ENCODE measurements at regions not wholly inside any gene's neighbourhood (a gene's known extent, or its start where the extent isn't known, plus 50 kb on each side); places are given as distances from the start of the nearest gene placed in this dataset.

DNA sequence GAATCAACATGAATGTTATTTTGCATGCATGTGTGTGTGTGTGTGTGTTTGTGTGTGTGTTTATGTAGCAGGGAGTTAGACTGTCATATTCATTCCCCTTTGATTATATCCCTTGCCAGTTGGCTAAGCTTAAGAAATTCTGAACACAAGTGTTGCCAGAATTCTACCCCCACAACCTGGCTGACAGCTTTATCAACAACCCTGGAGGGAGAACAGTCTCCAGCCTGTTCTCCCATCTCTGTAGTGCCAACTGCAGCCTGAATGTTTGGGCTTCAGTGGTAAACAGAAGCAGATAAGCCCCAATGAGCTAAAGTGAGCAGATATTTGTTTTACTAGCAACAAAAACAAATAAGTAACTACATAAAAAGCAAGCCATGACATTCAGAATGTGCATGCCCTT is 162.6 kb upstream of the ABI3BP start:
- Histone ChIP-seq H3K4me3 (no peak overlapping the region), H3K9me3 (no peaks in the 10 kb centered on the region), H3K4me1 (ENCODE audit: low read depth) (no peaks in the 10 kb centered on the region), H3K36me3 (ENCODE audit: low read depth) (no peaks in the 10 kb centered on the region)
- no peak for ATAC-seq
- intact Hi-C loops (cut with DNase I, micrococcal nuclease) = no loop called here
- no peak for DNase-seq
- TF ChIP-seq CTCF (IDR thresholded peaks at IDR 0.05) = no peak

GRCh38 chr3:101154401-101154800 is 161.2 kb upstream of the ABI3BP start:
- Histone ChIP-seq H3K9me3 (no peaks in the 10 kb centered on the region), H3K36me3 (ENCODE audit: low read depth) (no peaks in the 10 kb centered on the region), H3K4me1 (ENCODE audit: low read depth) (no peaks in the 10 kb centered on the region), H3K4me3 (no peak overlapping the region)
- intact Hi-C loops (cut with DNase I, micrococcal nuclease) = no loop called here
- DNase-seq (no peak), ATAC-seq (no peak)
- no peak for TF ChIP-seq CTCF (IDR thresholded peaks at IDR 0.05)

DNA sequence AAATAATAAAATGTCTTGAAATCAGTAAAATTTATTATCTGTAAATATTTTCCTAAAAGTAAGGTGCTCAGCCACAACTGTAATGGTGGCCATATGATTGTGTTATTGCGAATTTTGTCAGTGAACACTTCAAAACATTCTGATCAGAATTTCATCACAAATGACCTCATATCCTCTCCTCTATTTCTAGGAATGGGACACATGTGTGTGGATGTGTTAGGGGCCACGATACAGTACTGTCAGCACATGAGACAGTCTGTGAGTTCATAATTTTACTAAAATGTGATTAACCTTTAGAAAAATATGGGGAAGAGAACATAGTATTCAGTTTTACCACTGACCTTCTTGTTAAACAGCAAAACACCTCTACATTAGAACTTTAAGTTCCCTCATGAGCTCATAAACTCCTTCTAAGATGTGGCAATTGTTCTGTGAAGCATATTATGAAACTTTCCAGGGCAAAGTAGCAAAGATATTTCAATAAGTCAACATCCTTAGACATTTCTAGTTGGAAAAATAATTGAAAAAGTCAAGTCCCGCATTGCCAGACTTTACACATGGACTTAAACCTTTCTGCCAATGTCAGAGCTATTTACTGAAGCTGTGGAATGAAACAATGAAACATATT is 158.2 kb upstream of the ABI3BP start:
- Histone ChIP-seq H3K9me3 (no peaks in the 10 kb centered on the region), H3K36me3 (ENCODE audit: low read depth) (no peaks in the 10 kb centered on the region), H3K4me3 (no peak overlapping the region), H3K4me1 (ENCODE audit: low read depth) (no peaks in the 10 kb centered on the region)
- TF ChIP-seq CTCF (IDR thresholded peaks at IDR 0.05) = no peak
- intact Hi-C loops (cut with DNase I, micrococcal nuclease) = no loop called here
- DNase-seq = no peak
- no peak for ATAC-seq

- ATAC-seq (no peak), DNase-seq (no peak)
- TF ChIP-seq CTCF (IDR thresholded peaks at IDR 0.05) = no peak
- Histone ChIP-seq H3K4me3 (no peak overlapping the region), H3K4me1 (ENCODE audit: low read depth) (no peaks in the 10 kb centered on the region), H3K9me3 (no peaks in the 10 kb centered on the region), H3K36me3 (ENCODE audit: low read depth) (no peaks in the 10 kb centered on the region)
- intact Hi-C loops (cut with DNase I, micrococcal nuclease) = no loop called here
These were observed 157.3 kb upstream of the ABI3BP start for GRCh38 chr3:101150504-101150903.

DNA sequence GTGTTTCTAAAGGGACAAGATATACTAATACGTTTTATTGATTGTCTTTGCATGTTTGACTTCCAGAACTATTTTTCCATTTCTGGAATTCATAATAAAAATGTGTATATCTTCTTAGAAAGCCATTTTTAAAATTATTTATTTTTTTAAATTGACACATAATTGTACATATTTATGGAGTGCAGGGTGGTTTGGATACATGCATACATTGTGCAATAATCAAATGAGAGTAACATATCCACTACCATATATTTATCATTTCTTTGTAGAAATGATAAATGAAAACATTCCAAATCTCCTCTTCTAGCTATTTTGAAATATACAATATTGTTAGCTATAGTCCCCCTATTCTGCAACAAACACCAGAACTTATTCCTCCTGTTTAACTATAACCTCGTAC is 156.5 kb upstream of the ABI3BP start:
- H3K4me1 ChIP-seq (ENCODE audit: low read depth) = no peaks in the 10 kb centered on the region

More for the DNA sequence above, 156.5 kb upstream of the ABI3BP start:
- DNase-seq = no peak
- intact Hi-C loops (cut with DNase I, micrococcal nuclease) = no loop called here
- Histone ChIP-seq H3K4me3 (no peak overlapping the region), H3K36me3 (ENCODE audit: low read depth) (no peaks in the 10 kb centered on the region), H3K9me3 (no peaks in the 10 kb centered on the region)
- TF ChIP-seq CTCF (IDR thresholded peaks at IDR 0.05) = no peak
- ATAC-seq = no peak

Measured in mucosa of descending colon (tissue), 3 donors.